MM.1S (cell line): ENCODE measurements at regions not wholly inside any gene's neighbourhood (a gene's known extent, or its start where the extent isn't known, plus 50 kb on each side); places are given as distances from the start of the nearest gene placed in this dataset.

Experiments
- DNase-seq: peaks from one replicate; pipeline ENCODE4 v3.0.0-alpha.2; 2015
- H2AFZ ChIP-seq: fragments of 300-600 bp; sonication (generic); 2 replicates; pipeline ENCODE4 v1.6.0; 2016; ENCODE audit warnings: antibody characterized with exemption, low read length
- H3F3A ChIP-seq: fragments of 300-600 bp; sonication (generic); 2 replicates; pipeline ENCODE4 v1.6.1; 2016; ENCODE audit warnings: mild to moderate bottlenecking, antibody characterized with exemption, low read length, moderate library complexity, mixed read lengths; ENCODE audit not compliant: insufficient read depth
- H3K27ac ChIP-seq: fragments of 300-600 bp; sonication (generic); 2 replicates; pipeline ENCODE4 v1.5.1; 2016; ENCODE audit warnings: mild to moderate bottlenecking, low read length
- H3K27me3 ChIP-seq: fragments of 300-600 bp; sonication (generic); replicated peaks from 2 replicates; pipeline ENCODE4 v1.6.0; 2016; ENCODE audit warnings: low read length; ENCODE audit not compliant: insufficient read depth
- H3K36me3 ChIP-seq: fragments of 300-600 bp; sonication (generic); replicated peaks from 2 replicates; pipeline ENCODE4 v1.6.1; 2016; ENCODE audit warnings: mild to moderate bottlenecking, low read length, mixed read lengths; ENCODE audit not compliant: insufficient read depth
- H3K4me1 ChIP-seq: fragments of 300-600 bp; sonication (generic); 2 replicates; pipeline ENCODE4 v1.6.1; 2016; ENCODE audit warnings: low read length, mixed read lengths
- H3K4me2 ChIP-seq: fragments of 300-600 bp; sonication (generic); 2 replicates; pipeline ENCODE4 v1.6.0; 2016; ENCODE audit warnings: low read depth, low read length
- H3K4me3 ChIP-seq: fragments of 300-600 bp; sonication (generic); 2 replicates; pipeline ENCODE4 v1.5.1; 2016; ENCODE audit warnings: low read length, mixed read lengths
- H3K79me2 ChIP-seq: fragments of 300-600 bp; sonication (generic); 2 replicates; pipeline ENCODE4 v1.6.1; 2016; ENCODE audit warnings: mixed run types, low read length, mixed read lengths
- H3K9ac ChIP-seq: fragments of 300-600 bp; sonication (generic); 2 replicates; pipeline ENCODE4 v1.6.1; 2016; ENCODE audit warnings: low read length, mixed read lengths
- H3K9me2 ChIP-seq: fragments of 300-600 bp; sonication (generic); replicated peaks from 2 replicates; pipeline ENCODE4 v1.6.1; 2016; ENCODE audit warnings: mild to moderate bottlenecking, low read length, mixed read lengths; ENCODE audit not compliant: insufficient read depth
- H3K9me3 ChIP-seq: fragments of 300-600 bp; sonication (generic); replicated peaks from 2 replicates; pipeline ENCODE4 v1.6.1; 2016; ENCODE audit warnings: mild to moderate bottlenecking, low read length, mixed read lengths; ENCODE audit not compliant: insufficient read depth
- H4K20me1 ChIP-seq: fragments of 300-600 bp; sonication (generic); 2 replicates; pipeline ENCODE4 v1.6.1; 2016; ENCODE audit warnings: mild to moderate bottlenecking, low read length, moderate library complexity, mixed read lengths; ENCODE audit not compliant: insufficient read depth
- EZH2 ChIP-seq: fragments of 300-600 bp; sonication (generic); optimal IDR thresholded peaks from 2 replicates; pipeline ENCODE3; 2017; ENCODE audit warnings: low read depth, mild to moderate bottlenecking, antibody characterized with exemption, low read length, mixed read lengths
- EZH2phosphoT487 ChIP-seq: fragments of 300-600 bp; sonication (generic); IDR thresholded peaks from 2 replicates; pipeline ENCODE4 v1.6.1; 2018; ENCODE audit warnings: antibody characterized with exemption, low read length
- TF ChIP-seq, protein P1 (sequence below): fragments of 300-600 bp; sonication (generic); IDR thresholded peaks from 2 replicates; pipeline ENCODE4 v1.5.1; 2016; ENCODE audit warnings: antibody characterized with exemption, low read length, mixed read lengths

DNA sequence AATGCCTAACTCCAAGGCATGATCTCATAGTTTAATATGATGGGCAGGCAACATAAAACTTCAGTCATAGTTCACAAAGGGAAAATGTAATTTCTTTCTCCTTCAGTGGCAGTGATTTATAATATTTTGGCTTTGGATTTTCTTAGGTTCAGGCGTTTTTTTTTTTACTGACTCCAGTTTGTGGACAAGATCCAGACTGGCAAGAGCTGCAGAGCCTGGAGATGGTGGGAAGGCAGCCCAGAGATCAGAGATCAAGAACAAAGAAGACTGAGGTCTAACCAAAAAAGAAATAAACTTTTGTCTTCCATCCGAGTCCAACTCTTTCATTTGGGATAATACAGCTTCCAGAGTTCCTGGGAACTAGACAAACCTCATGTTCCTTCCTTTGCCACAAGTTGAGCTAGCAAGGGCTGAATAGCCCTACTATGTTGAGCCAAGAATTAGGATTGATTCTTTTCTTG is 215.3 kb upstream of the SETBP1 start:
- no peaks in the 10 kb centered on the region for H3K36me3 ChIP-seq
- H4K20me1 ChIP-seq: no peaks in the 10 kb centered on the region
- H3K9me3 ChIP-seq: no peaks in the 10 kb centered on the region
- no peaks in the 10 kb centered on the region for H3K9me2 ChIP-seq
- no peak overlapping the region for H3K9ac ChIP-seq
- no peaks in the 10 kb centered on the region for H3K4me1 ChIP-seq
- H3K4me2 ChIP-seq: no peak overlapping the region
- H3F3A ChIP-seq: no peaks in the 10 kb centered on the region
- H3K4me3 ChIP-seq: no peak overlapping the region
- H3K27ac ChIP-seq: no peak overlapping the region
- no peaks in the 10 kb centered on the region for H3K27me3 ChIP-seq
- no peak overlapping the region for H2AFZ ChIP-seq
- DNase-seq: no peak
- H3K79me2 ChIP-seq: no peaks in the 10 kb centered on the region
- TF ChIP-seq EZH2 (no peak), EZH2phosphoT487 (no peak)
- TF ChIP-seq, protein P1, sequence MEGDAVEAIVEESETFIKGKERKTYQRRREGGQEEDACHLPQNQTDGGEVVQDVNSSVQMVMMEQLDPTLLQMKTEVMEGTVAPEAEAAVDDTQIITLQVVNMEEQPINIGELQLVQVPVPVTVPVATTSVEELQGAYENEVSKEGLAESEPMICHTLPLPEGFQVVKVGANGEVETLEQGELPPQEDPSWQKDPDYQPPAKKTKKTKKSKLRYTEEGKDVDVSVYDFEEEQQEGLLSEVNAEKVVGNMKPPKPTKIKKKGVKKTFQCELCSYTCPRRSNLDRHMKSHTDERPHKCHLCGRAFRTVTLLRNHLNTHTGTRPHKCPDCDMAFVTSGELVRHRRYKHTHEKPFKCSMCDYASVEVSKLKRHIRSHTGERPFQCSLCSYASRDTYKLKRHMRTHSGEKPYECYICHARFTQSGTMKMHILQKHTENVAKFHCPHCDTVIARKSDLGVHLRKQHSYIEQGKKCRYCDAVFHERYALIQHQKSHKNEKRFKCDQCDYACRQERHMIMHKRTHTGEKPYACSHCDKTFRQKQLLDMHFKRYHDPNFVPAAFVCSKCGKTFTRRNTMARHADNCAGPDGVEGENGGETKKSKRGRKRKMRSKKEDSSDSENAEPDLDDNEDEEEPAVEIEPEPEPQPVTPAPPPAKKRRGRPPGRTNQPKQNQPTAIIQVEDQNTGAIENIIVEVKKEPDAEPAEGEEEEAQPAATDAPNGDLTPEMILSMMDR: no peak

DNA sequence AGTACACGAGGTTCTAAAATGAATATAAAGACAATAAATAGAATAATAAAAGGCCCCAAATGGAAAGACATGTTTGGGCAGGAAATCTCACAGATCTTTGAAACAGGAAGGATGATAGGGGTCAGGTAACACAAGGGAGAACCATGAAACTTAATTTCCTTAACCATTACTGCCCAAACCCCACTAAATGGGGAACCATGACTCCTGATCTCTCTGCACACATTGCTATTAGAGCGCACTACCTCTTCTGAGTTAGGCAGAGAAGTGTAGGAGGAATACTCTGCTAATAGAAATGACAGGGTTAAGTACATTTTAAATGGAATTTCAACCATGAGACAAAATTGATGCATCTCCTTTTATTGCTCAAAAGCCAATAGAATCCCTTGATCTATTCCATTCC is 213.7 kb upstream of the SETBP1 start:
- Histone ChIP-seq H3K9ac (no peak overlapping the region), H3K27me3 (no peaks in the 10 kb centered on the region), H3K36me3 (no peaks in the 10 kb centered on the region), H3K4me3 (no peak overlapping the region), H3K9me3 (no peaks in the 10 kb centered on the region), H3K4me2 (no peak overlapping the region), H4K20me1 (no peaks in the 10 kb centered on the region), H3F3A (no peaks in the 10 kb centered on the region), H3K79me2 (no peaks in the 10 kb centered on the region), H2AFZ (no peak overlapping the region), H3K9me2 (no peaks in the 10 kb centered on the region), H3K4me1 (no peaks in the 10 kb centered on the region), H3K27ac (no peak overlapping the region)
- no peak for DNase-seq
- TF ChIP-seq, protein P1: no peak

DNA sequence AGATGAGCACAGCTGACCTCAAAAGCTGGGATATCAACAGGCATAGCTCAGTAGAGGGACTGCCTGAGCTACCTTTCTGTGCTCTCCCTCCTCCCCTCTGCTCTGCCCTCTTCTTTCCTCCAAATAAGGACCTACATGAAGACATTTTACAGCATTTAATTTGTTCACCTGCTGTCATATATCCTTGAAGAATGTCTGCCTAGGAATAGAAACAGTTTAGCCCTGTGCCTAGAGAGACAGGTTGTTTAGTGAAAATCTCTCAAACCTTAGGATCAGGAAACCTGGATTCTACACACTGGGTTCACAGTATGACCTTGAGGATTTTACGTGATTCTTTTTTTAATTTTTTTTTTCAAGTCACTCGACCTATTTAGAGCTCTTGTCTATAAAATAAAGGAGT is 213.0 kb upstream of the SETBP1 start:
- Histone ChIP-seq H3K9me2 (no peaks in the 10 kb centered on the region), H4K20me1 (no peaks in the 10 kb centered on the region), H3K27ac (no peak overlapping the region), H3K79me2 (no peaks in the 10 kb centered on the region), H3K9me3 (no peaks in the 10 kb centered on the region), H2AFZ (no peak overlapping the region), H3K4me3 (no peak overlapping the region), H3K4me2 (no peak overlapping the region), H3K36me3 (no peaks in the 10 kb centered on the region), H3K4me1 (no peaks in the 10 kb centered on the region), H3F3A (no peaks in the 10 kb centered on the region), H3K27me3 (no peaks in the 10 kb centered on the region), H3K9ac (no peak overlapping the region)
- TF ChIP-seq EZH2 (no peak), EZH2phosphoT487 (no peak)
- TF ChIP-seq, protein P1: no peak
- no peak for DNase-seq
